PC-3 (cell line): ENCODE measurements at regions not wholly inside any gene's neighbourhood (a gene's known extent, or its start where the extent isn't known, plus 50 kb on each side); places are given as distances from the start of the nearest gene placed in this dataset.

Source experiments
- ATAC-seq: fragments of 200-7000 bp; cut with Tn5 transposase; 2 replicates; pipeline ENCODE4 v1.9.1; 2020; ENCODE audit warnings: mild to moderate bottlenecking, moderate library complexity
- BruUV-seq: library from RNA; stranded (reverse); fragments of 400-500 nt; replicated peaks from 2 replicates; lab custom pipeline; 2021; lab: Mats Ljungman, UMichigan
- CTCF ChIA-PET: fragments of 300-600 bp; sonication (Branson Sonifier 250); formaldehyde crosslinking; loops from one replicate; lab custom pipeline; 2022; ENCODE audit warnings: antibody characterized with exemption; lab: Charles Lee
- POLR2A ChIA-PET: fragments of 300-600 bp; sonication (Branson Sonifier 250); formaldehyde crosslinking; loops from one replicate; lab custom pipeline; 2022; ENCODE audit warnings: antibody characterized with exemption; ENCODE audit not compliant: unreplicated experiment; lab: Charles Lee
- DNase-seq: peaks from one replicate; pipeline ENCODE4 v3.0.0-alpha.2; 2015
- H2AFZ ChIP-seq: fragments of 300-600 bp; sonication (generic); 2 replicates; pipeline ENCODE4 v1.6.0; 2016; ENCODE audit warnings: antibody characterized with exemption, low read length
- H3F3A ChIP-seq: fragments of 300-600 bp; sonication (generic); one replicate; pipeline ENCODE4 v1.6.0; 2017; ENCODE audit warnings: antibody characterized with exemption, low read length, control low read depth, mild to moderate bottlenecking; ENCODE audit not compliant: unreplicated experiment
- H3K27ac ChIP-seq: fragments of 300-600 bp; sonication (generic); 2 replicates; pipeline ENCODE4 v1.5.1; 2016; ENCODE audit warnings: mild to moderate bottlenecking, low read length
- H3K27me3 ChIP-seq: fragments of 300-600 bp; sonication (generic); 2 replicates; pipeline ENCODE4 v1.6.1; 2016; ENCODE audit warnings: low read length, mixed read lengths
- H3K36me3 ChIP-seq: fragments of 300-600 bp; sonication (generic); 2 replicates; pipeline ENCODE4 v1.6.1; 2016; ENCODE audit warnings: low read depth, mixed run types, low read length, mixed read lengths
- H3K4me1 ChIP-seq: fragments of 300-600 bp; sonication (generic); 2 replicates; pipeline ENCODE4 v1.5.1; 2016; ENCODE audit warnings: low read length; ENCODE audit not compliant: insufficient read depth
- H3K4me2 ChIP-seq: fragments of 300-600 bp; sonication (generic); 2 replicates; pipeline ENCODE4 v1.6.0; 2016; ENCODE audit warnings: low read length
- H3K4me3 ChIP-seq: fragments of 300-600 bp; sonication (generic); 2 replicates; pipeline ENCODE4 v1.5.1; 2016; ENCODE audit warnings: mild to moderate bottlenecking, low read length, mixed read lengths
- H3K79me2 ChIP-seq: fragments of 300-600 bp; sonication (generic); 2 replicates; pipeline ENCODE4 v1.6.1; 2017; ENCODE audit warnings: low read length, mixed read lengths
- H3K9ac ChIP-seq: fragments of 300-600 bp; sonication (generic); 2 replicates; pipeline ENCODE4 v1.6.0; 2016; ENCODE audit warnings: mild to moderate bottlenecking, low read length
- H3K9me2 ChIP-seq: fragments of 300-600 bp; sonication (generic); replicated peaks from 2 replicates; pipeline ENCODE4 v1.6.1; 2016; ENCODE audit warnings: mixed run types, low read length, mixed read lengths
- H3K9me3 ChIP-seq: fragments of 300-600 bp; sonication (generic); 2 replicates; pipeline ENCODE4 v1.6.1; 2016; ENCODE audit warnings: low read length, mixed read lengths
- H4K20me1 ChIP-seq: fragments of 300-600 bp; sonication (generic); 2 replicates; pipeline ENCODE4 v1.6.1; 2016; ENCODE audit warnings: low read length, mixed read lengths
- CTCF ChIP-seq: fragments of 300-600 bp; sonication (generic); conservative IDR thresholded peaks from 2 replicates; pipeline ENCODE4 v1.5.1; 2017; ENCODE audit warnings: antibody characterized with exemption, low read depth, mild to moderate bottlenecking, low read length
- EZH2 ChIP-seq: fragments of 300-600 bp; sonication (generic); IDR thresholded peaks from one replicate; pipeline ENCODE4 v1.6.1; 2017; ENCODE audit warnings: antibody characterized with exemption, mild to moderate bottlenecking, low read length; ENCODE audit not compliant: unreplicated experiment
- EZH2phosphoT487 ChIP-seq: fragments of 300-600 bp; sonication (generic); IDR thresholded peaks from 2 replicates; pipeline ENCODE4 v1.6.1; 2018; ENCODE audit warnings: mild to moderate bottlenecking, antibody characterized with exemption, low read length, borderline replicate concordance
- intact Hi-C: fragments of 100-400 bp; cut with micrococcal nuclease; formaldehyde crosslinking; loops from 2 replicates; pipeline ENCODE4 v1.9.0; 2023

DNA sequence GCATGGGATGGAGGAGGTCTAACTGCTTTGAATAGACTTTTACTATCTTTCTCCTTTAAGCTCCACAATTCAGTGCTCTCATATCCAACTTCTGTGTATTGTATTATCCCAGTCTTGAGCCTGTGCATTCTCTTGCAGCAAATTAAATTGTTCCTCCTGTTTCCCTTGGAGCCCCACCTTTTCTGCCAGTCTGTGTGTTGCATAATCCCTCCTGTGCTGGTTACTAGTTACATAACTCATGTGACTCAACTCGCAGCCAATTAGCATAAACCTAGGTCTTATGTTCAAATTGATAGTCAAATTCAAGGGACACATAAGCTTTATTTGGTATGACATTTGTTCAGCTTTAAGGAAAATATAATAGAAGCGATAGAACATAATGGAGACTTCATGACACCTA lies 1863.5 kb downstream of the MRPL39 start:
- H3K79me2 ChIP-seq = no peaks in the 10 kb centered on the region
- no peak overlapping the region for H3K4me2 ChIP-seq
- H3K36me3 ChIP-seq = no peaks in the 10 kb centered on the region
- no peaks in the 10 kb centered on the region for H3K9me2 ChIP-seq
- ATAC-seq = no peak
- no peak overlapping the region for H3K9ac ChIP-seq
- H3K9me3 ChIP-seq = peaks cover 6% of the 10 kb centered on the region; the same call in 1 of the 2 replicates
- ChIA-PET CTCF (no interaction called here), POLR2A (no interaction called here)
- DNase-seq = no peak
- intact Hi-C loops = no loop called here
- no peaks in the 10 kb centered on the region for H3K27me3 ChIP-seq
- H3K27ac ChIP-seq = no peak overlapping the region
- H2AFZ ChIP-seq = no peak overlapping the region
- TF ChIP-seq EZH2phosphoT487 = no peak
- TF ChIP-seq EZH2 = no peak
- TF ChIP-seq CTCF = no peak
- H3K4me3 ChIP-seq = no peak overlapping the region
- H3F3A ChIP-seq = no peaks in the 10 kb centered on the region
- H4K20me1 ChIP-seq = no peaks in the 10 kb centered on the region
- BruUV-seq = no TSS peak
- no peaks in the 10 kb centered on the region for H3K4me1 ChIP-seq

- POLR2A ChIA-PET = no interaction called here
- peak; percentile 40; the same call in 1 of the 2 replicates for TF ChIP-seq CTCF
- no peak for TF ChIP-seq EZH2
- TF ChIP-seq EZH2phosphoT487 = no peak
- Histone ChIP-seq H3K4me3 (no peak overlapping the region), H3K27me3 (0 out of 2 replicates have a peak, but pooled peaks cover 4% of the 10 kb centered on the region), H3K27ac (no peak overlapping the region), H3K36me3 (no peaks in the 10 kb centered on the region), H2AFZ (no peak overlapping the region), H3K79me2 (no peaks in the 10 kb centered on the region), H4K20me1 (no peaks in the 10 kb centered on the region), H3F3A (no peaks in the 10 kb centered on the region), H3K4me2 (no peak overlapping the region), H3K9me2 (no peaks in the 10 kb centered on the region), H3K9me3 (no peaks in the 10 kb centered on the region), H3K4me1 (no peaks in the 10 kb centered on the region), H3K9ac (no peak overlapping the region)
- BruUV-seq = no TSS peak
- CTCF ChIA-PET = interaction anchor here (0.6 kb wide), 1 partner anchor 337 kb away, joined by 4 read pairs; no protein-coding TSS in a partner anchor
- ATAC-seq = peak; percentile 53
- DNase-seq = no peak
- intact Hi-C loops = no loop called here
Measured at GRCh38 chr21:23740463-23740862, 1866.8 kb downstream of the MRPL39 start.

- Histone ChIP-seq H3K27me3 (0 out of 2 replicates have a peak, but pooled peaks cover 3% of the 10 kb centered on the region), H3K9me2 (no peaks in the 10 kb centered on the region), H2AFZ (no peak overlapping the region), H3K9me3 (no peaks in the 10 kb centered on the region), H3K4me3 (no peak overlapping the region), H3F3A (no peaks in the 10 kb centered on the region), H3K9ac (no peak overlapping the region), H3K27ac (no peak overlapping the region), H3K36me3 (no peaks in the 10 kb centered on the region), H3K4me1 (no peaks in the 10 kb centered on the region), H3K4me2 (no peak overlapping the region), H4K20me1 (no peaks in the 10 kb centered on the region), H3K79me2 (no peaks in the 10 kb centered on the region)
- ATAC-seq (no peak), DNase-seq (no peak)
- POLR2A ChIA-PET = no interaction called here
- no peak for TF ChIP-seq EZH2
- TF ChIP-seq EZH2phosphoT487 = no peak
- TF ChIP-seq CTCF = no peak
- intact Hi-C loops = no loop called here
- BruUV-seq = no TSS peak
- CTCF ChIA-PET = no interaction called here
Measured at GRCh38 chr21:23732776-23733175, 1874.5 kb downstream of the MRPL39 start.
